ACHN (cell line): ENCODE measurements at regions not wholly inside any gene's neighbourhood (a gene's known extent, or its start where the extent isn't known, plus 50 kb on each side); places are given as distances from the start of the nearest gene placed in this dataset.
"Not testable (repeated sequence)": the region's sequence is repeated elsewhere in the genome, so short reads cannot be mapped to it uniquely, and the experiment has no call there.

ENCODE experiments used
- DNase-seq: peaks from one replicate; pipeline ENCODE4 v3.0.0-alpha.2; 2015
- in situ Hi-C: cut with HindIII; loops from 2 replicates; pipeline ENCODE4 v1.10.0; 2017; ENCODE audit warnings: low sequenced_read_pairs, low pct_ligation_motif_present, low pct_unique_long_range_greater_than_20kb

GRCh38 chr1:83180621-83181020 is 818.3 kb downstream of the TTLL7 start:
- DNase-seq, in situ Hi-C loops: not testable (repeated sequence)

GRCh38 chr1:83167634-83168033 is 831.3 kb downstream of the TTLL7 start:
- DNase-seq, in situ Hi-C loops: not testable (repeated sequence)

- in situ Hi-C loops, DNase-seq: not testable (repeated sequence)
Observed at GRCh38 chr1:83163879-83164475, 835.0 kb downstream of the TTLL7 start.

GRCh38 chr1:83158924-83159323 is 840.0 kb downstream of the TTLL7 start:
- DNase-seq, in situ Hi-C loops: not testable (repeated sequence)

GRCh38 chr1:83154306-83154705 is 844.6 kb downstream of the TTLL7 start:
- DNase-seq, in situ Hi-C loops: not testable (repeated sequence)

GRCh38 chr1:83151167-83151898 is 847.6 kb downstream of the TTLL7 start:
- in situ Hi-C loops = not testable (repeated sequence)
- DNase-seq = peak; percentile 62

GRCh38 chr1:83150479-83150878 is 848.5 kb downstream of the TTLL7 start:
- DNase-seq, in situ Hi-C loops: not testable (repeated sequence)

- DNase-seq, in situ Hi-C loops: not testable (repeated sequence)
Observed at GRCh38 chr1:83145820-83146219, 853.1 kb downstream of the TTLL7 start.

GRCh38 chr1:83142802-83143201 is 856.1 kb downstream of the TTLL7 start:
- in situ Hi-C loops, DNase-seq: not testable (repeated sequence)

GRCh38 chr1:83135524-83136157 is 863.3 kb downstream of the TTLL7 start:
- in situ Hi-C loops, DNase-seq: not testable (repeated sequence)

- DNase-seq, in situ Hi-C loops: not testable (repeated sequence)
Observed at GRCh38 chr1:83134322-83135014, 864.5 kb downstream of the TTLL7 start.

GRCh38 chr1:83131692-83131955 is 867.3 kb downstream of the TTLL7 start:
- DNase-seq = no peak
- in situ Hi-C loops = no loop called here

GRCh38 chr1:83130886-83131691 is 867.8 kb downstream of the TTLL7 start:
- DNase-seq = no peak

GRCh38 chr1:83129107-83129506 is 869.8 kb downstream of the TTLL7 start:
- in situ Hi-C loops = no loop called here
- DNase-seq = no peak

More at GRCh38 chr1:83130886-83131691, 867.8 kb downstream of the TTLL7 start:
- in situ Hi-C loops = no loop called here

- in situ Hi-C loops = no loop called here
- no peak for DNase-seq
Observed at GRCh38 chr1:83125456-83125855, 873.5 kb downstream of the TTLL7 start.

GRCh38 chr1:83123019-83123418 is 875.9 kb downstream of the TTLL7 start:
- in situ Hi-C loops = no loop called here
- no peak for DNase-seq

GRCh38 chr1:83118472-83118871 is 880.5 kb downstream of the TTLL7 start:
- in situ Hi-C loops = no loop called here
- no peak for DNase-seq

GRCh38 chr1:83117030-83117429 is 881.9 kb downstream of the TTLL7 start:
- in situ Hi-C loops, DNase-seq: not testable (repeated sequence)
